ENCODE measurements at regions not wholly inside any gene's neighbourhood (a gene's known extent, or its start where the extent isn't known, plus 50 kb on each side); places are given as distances from the start of the nearest gene placed in this dataset.

- no peak for DNase-seq (ENCODE audit: low read depth in 2 of 2)
Observed at GRCh38 chr3:68306571-68306970, 625.8 kb downstream of the TAFA4 start.

GRCh38 chr3:68295457-68295856, 636.9 kb downstream of the TAFA4 start:
- DNase-seq (ENCODE audit: low read depth in 2 of 2), result no peak

GRCh38 chr3:68290333-68290732, 635.9 kb upstream of the SUCLG2 start:
- DNase-seq (ENCODE audit: low read depth in 2 of 2), result no peak

GRCh38 chr3:68288085-68288484, 633.7 kb upstream of the SUCLG2 start:
- no peak for DNase-seq (ENCODE audit: low read depth in 2 of 2)

GRCh38 chr3:68287101-68287500, 632.7 kb upstream of the SUCLG2 start:
- DNase-seq (ENCODE audit: low read depth in 2 of 2), result no peak

GRCh38 chr3:68274286-68274685, 619.9 kb upstream of the SUCLG2 start:
- no peak for DNase-seq (ENCODE audit: low read depth in 2 of 2)

GRCh38 chr3:68271145-68271544, 616.7 kb upstream of the SUCLG2 start:
- DNase-seq (ENCODE audit: low read depth in 2 of 2), result no peak

- no peak for DNase-seq (ENCODE audit: low read depth in 2 of 2)
Observed at GRCh38 chr3:68256635-68257223, 602.3 kb upstream of the SUCLG2 start.

GRCh38 chr3:68249265-68249664, 594.9 kb upstream of the SUCLG2 start:
- no peak for DNase-seq (ENCODE audit: low read depth in 2 of 2)

GRCh38 chr3:68242606-68243005, 588.2 kb upstream of the SUCLG2 start:
- DNase-seq (ENCODE audit: low read depth in 2 of 2), result no peak

- no peak for DNase-seq (ENCODE audit: low read depth in 2 of 2)
Observed at GRCh38 chr3:68239542-68239941, 585.1 kb upstream of the SUCLG2 start.

- no peak for DNase-seq (ENCODE audit: low read depth in 2 of 2)
Observed at GRCh38 chr3:68234076-68234780, 579.8 kb upstream of the SUCLG2 start.

GRCh38 chr3:68228856-68229255, 574.4 kb upstream of the SUCLG2 start:
- no peak for DNase-seq (ENCODE audit: low read depth in 2 of 2)

- no peak for DNase-seq (ENCODE audit: low read depth in 2 of 2)
Observed at GRCh38 chr3:68220832-68221231, 566.4 kb upstream of the SUCLG2 start.

GRCh38 chr3:68211637-68212036, 557.2 kb upstream of the SUCLG2 start:
- no peak for DNase-seq (ENCODE audit: low read depth in 2 of 2)

GRCh38 chr3:68210635-68211034, 556.2 kb upstream of the SUCLG2 start:
- DNase-seq (ENCODE audit: low read depth in 2 of 2), result no peak

GRCh38 chr3:68207327-68207726, 552.9 kb upstream of the SUCLG2 start:
- no peak for DNase-seq (ENCODE audit: low read depth in 2 of 2)

GRCh38 chr3:68206524-68207117, 552.2 kb upstream of the SUCLG2 start:
- DNase-seq (ENCODE audit: low read depth in 2 of 2), result no peak

- no peak for DNase-seq (ENCODE audit: low read depth in 2 of 2)
Observed at GRCh38 chr3:68186733-68187132, 532.3 kb upstream of the SUCLG2 start.

GRCh38 chr3:68176600-68176999, 522.2 kb upstream of the SUCLG2 start:
- no peak for DNase-seq (ENCODE audit: low read depth in 2 of 2)

- DNase-seq (ENCODE audit: low read depth in 2 of 2), result no peak
Observed at GRCh38 chr3:68173012-68173634, 518.7 kb upstream of the SUCLG2 start.

GRCh38 chr3:68172039-68172438, 517.6 kb upstream of the SUCLG2 start:
- no peak for DNase-seq (ENCODE audit: low read depth in 2 of 2)

- no peak for DNase-seq (ENCODE audit: low read depth in 2 of 2)
Observed at GRCh38 chr3:68163968-68164367, 509.6 kb upstream of the SUCLG2 start.

All from activated CD8-positive, alpha-beta memory T cell treated with anti-CD3 and anti-CD28 coated beads for 4 hours (primary cell).